Cardiac fibroblast (primary cell): ENCODE measurements at regions not wholly inside any gene's neighbourhood (a gene's known extent, or its start where the extent isn't known, plus 50 kb on each side); places are given as distances from the start of the nearest gene placed in this dataset.

Source experiments
- DNase-seq, 2 donors: peaks; one replicate each; pipeline versions ENCODE4 v3.0.0 to v3.0.0-alpha.2; 2010; ENCODE audit warnings: low read depth in 2 of 2
- H3K4me3 ChIP-seq, 2 donors: replicated peaks in 1 of 2; 1 replicate in 1 of 2; 2 replicates in 1 of 2; pipeline ENCODE4 v1.5.1; 2011; ENCODE audit warnings: low read depth in 2 of 2, low read length in 2 of 2, mild to moderate bottlenecking in 2 of 2, moderate library complexity in 1 of 2
- CTCF ChIP-seq: IDR thresholded peaks from one replicate; pipeline ENCODE4 v1.5.1; 2011; ENCODE audit warnings: low read depth, mild to moderate bottlenecking, low read length, inconsistent platforms

- no peak overlapping the region for H3K4me3 ChIP-seq
- TF ChIP-seq CTCF, result no peak
- DNase-seq, result no peak
Observed at GRCh38 chrY:11293392-11293791, 1407.6 kb upstream of the USP9Y start.

- DNase-seq, result peak; percentile 5 to 6
- TF ChIP-seq CTCF, result no peak
Observed at GRCh38 chrY:11334151-11334550, 1366.9 kb upstream of the USP9Y start.

More at GRCh38 chrY:11334151-11334550, 1366.9 kb upstream of the USP9Y start:
- H3K4me3 ChIP-seq, result no peak overlapping the region
